ENCODE measurements at regions not wholly inside any gene's neighbourhood (a gene's known extent, or its start where the extent isn't known, plus 50 kb on each side); places are given as distances from the start of the nearest gene placed in this dataset.

GRCh38 chr22:49035818-49036457 lies 791.7 kb downstream of the BRD1 start:
- Histone ChIP-seq H3K9me3 (ENCODE audit: control insufficient read depth, low read length) (no peaks in the 10 kb centered on the region), H3K27ac (ENCODE audit: insufficient read depth, low read length, poor library complexity, severe bottlenecking) (no peak overlapping the region), H3K36me3 (ENCODE audit: control insufficient read depth, insufficient read depth, low read length) (no peaks in the 10 kb centered on the region), H3K27me3 (replicated peaks; ENCODE audit: control insufficient read depth, insufficient read depth, low read length, poor library complexity, severe bottlenecking) (no peaks in the 10 kb centered on the region), H3K4me1 (ENCODE audit: control insufficient read depth, insufficient read depth, low read length, poor library complexity, severe bottlenecking) (no peaks in the 10 kb centered on the region), H3K4me3 (ENCODE audit: insufficient read depth, low read depth, low read length, poor library complexity, severe bottlenecking) (no peak overlapping the region)
- DNase-seq: no peak

- Histone ChIP-seq H3K4me1 (ENCODE audit: control insufficient read depth, insufficient read depth, low read length, poor library complexity, severe bottlenecking) (no peaks in the 10 kb centered on the region), H3K9me3 (ENCODE audit: control insufficient read depth, low read length) (no peaks in the 10 kb centered on the region), H3K36me3 (ENCODE audit: control insufficient read depth, insufficient read depth, low read length) (no peaks in the 10 kb centered on the region), H3K27me3 (replicated peaks; ENCODE audit: control insufficient read depth, insufficient read depth, low read length, poor library complexity, severe bottlenecking) (no peaks in the 10 kb centered on the region), H3K4me3 (ENCODE audit: insufficient read depth, low read depth, low read length, poor library complexity, severe bottlenecking) (no peak overlapping the region), H3K27ac (ENCODE audit: insufficient read depth, low read length, poor library complexity, severe bottlenecking) (no peak overlapping the region)
- no peak for DNase-seq
Observed at GRCh38 chr22:49034836-49035817, 792.5 kb downstream of the BRD1 start.

- Histone ChIP-seq H3K27ac (ENCODE audit: insufficient read depth, low read length, poor library complexity, severe bottlenecking) (no peak overlapping the region), H3K36me3 (ENCODE audit: control insufficient read depth, insufficient read depth, low read length) (no peaks in the 10 kb centered on the region), H3K27me3 (replicated peaks; ENCODE audit: control insufficient read depth, insufficient read depth, low read length, poor library complexity, severe bottlenecking) (no peaks in the 10 kb centered on the region), H3K4me3 (ENCODE audit: insufficient read depth, low read depth, low read length, poor library complexity, severe bottlenecking) (no peak overlapping the region), H3K4me1 (ENCODE audit: control insufficient read depth, insufficient read depth, low read length, poor library complexity, severe bottlenecking) (no peaks in the 10 kb centered on the region), H3K9me3 (ENCODE audit: control insufficient read depth, low read length) (no peaks in the 10 kb centered on the region)
- no peak for DNase-seq
Observed at GRCh38 chr22:49033616-49034015, 794.1 kb downstream of the BRD1 start.

GRCh38 chr22:49032821-49033220 lies 794.9 kb downstream of the BRD1 start:
- Histone ChIP-seq H3K36me3 (ENCODE audit: control insufficient read depth, insufficient read depth, low read length) (no peaks in the 10 kb centered on the region), H3K4me1 (ENCODE audit: control insufficient read depth, insufficient read depth, low read length, poor library complexity, severe bottlenecking) (no peaks in the 10 kb centered on the region), H3K27me3 (replicated peaks; ENCODE audit: control insufficient read depth, insufficient read depth, low read length, poor library complexity, severe bottlenecking) (no peaks in the 10 kb centered on the region), H3K4me3 (ENCODE audit: insufficient read depth, low read depth, low read length, poor library complexity, severe bottlenecking) (no peak overlapping the region), H3K27ac (ENCODE audit: insufficient read depth, low read length, poor library complexity, severe bottlenecking) (no peak overlapping the region), H3K9me3 (ENCODE audit: control insufficient read depth, low read length) (no peaks in the 10 kb centered on the region)
- DNase-seq: no peak

GRCh38 chr22:49031746-49032330 lies 795.8 kb downstream of the BRD1 start:
- H3K9me3 ChIP-seq (ENCODE audit: control insufficient read depth, low read length): no peaks in the 10 kb centered on the region
- H3K4me3 ChIP-seq (ENCODE audit: insufficient read depth, low read depth, low read length, poor library complexity, severe bottlenecking): no peak overlapping the region
- H3K4me1 ChIP-seq (ENCODE audit: control insufficient read depth, insufficient read depth, low read length, poor library complexity, severe bottlenecking): no peaks in the 10 kb centered on the region
- H3K27ac ChIP-seq (ENCODE audit: insufficient read depth, low read length, poor library complexity, severe bottlenecking): no peak overlapping the region
- no peak for DNase-seq
- H3K27me3 ChIP-seq (replicated peaks; ENCODE audit: control insufficient read depth, insufficient read depth, low read length, poor library complexity, severe bottlenecking): no peaks in the 10 kb centered on the region
- H3K36me3 ChIP-seq (ENCODE audit: control insufficient read depth, insufficient read depth, low read length): no peaks in the 10 kb centered on the region

GRCh38 chr22:49028111-49028510 lies 799.6 kb downstream of the BRD1 start:
- Histone ChIP-seq H3K4me1 (ENCODE audit: control insufficient read depth, insufficient read depth, low read length, poor library complexity, severe bottlenecking) (no peaks in the 10 kb centered on the region), H3K36me3 (ENCODE audit: control insufficient read depth, insufficient read depth, low read length) (no peaks in the 10 kb centered on the region), H3K9me3 (ENCODE audit: control insufficient read depth, low read length) (no peaks in the 10 kb centered on the region), H3K27me3 (replicated peaks; ENCODE audit: control insufficient read depth, insufficient read depth, low read length, poor library complexity, severe bottlenecking) (no peaks in the 10 kb centered on the region), H3K27ac (ENCODE audit: insufficient read depth, low read length, poor library complexity, severe bottlenecking) (no peak overlapping the region), H3K4me3 (ENCODE audit: insufficient read depth, low read depth, low read length, poor library complexity, severe bottlenecking) (no peak overlapping the region)
- no peak for DNase-seq

- no peak for DNase-seq
- H3K36me3 ChIP-seq (ENCODE audit: control insufficient read depth, insufficient read depth, low read length): no peaks in the 10 kb centered on the region
- H3K4me3 ChIP-seq (ENCODE audit: insufficient read depth, low read depth, low read length, poor library complexity, severe bottlenecking): no peak overlapping the region
- H3K27ac ChIP-seq (ENCODE audit: insufficient read depth, low read length, poor library complexity, severe bottlenecking): no peak overlapping the region
- no peaks in the 10 kb centered on the region for H3K4me1 ChIP-seq (ENCODE audit: control insufficient read depth, insufficient read depth, low read length, poor library complexity, severe bottlenecking)
- no peaks in the 10 kb centered on the region for H3K9me3 ChIP-seq (ENCODE audit: control insufficient read depth, low read length)
- H3K27me3 ChIP-seq (replicated peaks; ENCODE audit: control insufficient read depth, insufficient read depth, low read length, poor library complexity, severe bottlenecking): no peaks in the 10 kb centered on the region
Observed at GRCh38 chr22:49027368-49027670, 800.4 kb downstream of the BRD1 start.

- DNase-seq: no peak
Observed at GRCh38 chr22:49026494-49027367, 800.9 kb downstream of the BRD1 start.

GRCh38 chr22:49025791-49026493 lies 801.7 kb downstream of the BRD1 start:
- no peaks in the 10 kb centered on the region for H3K9me3 ChIP-seq (ENCODE audit: control insufficient read depth, low read length)
- no peaks in the 10 kb centered on the region for H3K27me3 ChIP-seq (replicated peaks; ENCODE audit: control insufficient read depth, insufficient read depth, low read length, poor library complexity, severe bottlenecking)
- H3K27ac ChIP-seq (ENCODE audit: insufficient read depth, low read length, poor library complexity, severe bottlenecking): no peak overlapping the region
- DNase-seq: no peak
- no peak overlapping the region for H3K4me3 ChIP-seq (ENCODE audit: insufficient read depth, low read depth, low read length, poor library complexity, severe bottlenecking)
- no peaks in the 10 kb centered on the region for H3K4me1 ChIP-seq (ENCODE audit: control insufficient read depth, insufficient read depth, low read length, poor library complexity, severe bottlenecking)
- no peaks in the 10 kb centered on the region for H3K36me3 ChIP-seq (ENCODE audit: control insufficient read depth, insufficient read depth, low read length)

More at GRCh38 chr22:49026494-49027367, 800.9 kb downstream of the BRD1 start:
- H3K36me3 ChIP-seq (ENCODE audit: control insufficient read depth, insufficient read depth, low read length): no peaks in the 10 kb centered on the region
- no peak overlapping the region for H3K27ac ChIP-seq (ENCODE audit: insufficient read depth, low read length, poor library complexity, severe bottlenecking)
- no peaks in the 10 kb centered on the region for H3K9me3 ChIP-seq (ENCODE audit: control insufficient read depth, low read length)
- no peaks in the 10 kb centered on the region for H3K4me1 ChIP-seq (ENCODE audit: control insufficient read depth, insufficient read depth, low read length, poor library complexity, severe bottlenecking)
- no peaks in the 10 kb centered on the region for H3K27me3 ChIP-seq (replicated peaks; ENCODE audit: control insufficient read depth, insufficient read depth, low read length, poor library complexity, severe bottlenecking)
- no peak overlapping the region for H3K4me3 ChIP-seq (ENCODE audit: insufficient read depth, low read depth, low read length, poor library complexity, severe bottlenecking)
